ENCODE measurements at regions not wholly inside any gene's neighbourhood (a gene's known extent, or its start where the extent isn't known, plus 50 kb on each side); places are given as distances from the start of the nearest gene placed in this dataset.
A peak's percentile ranks its signal among the peaks of the same experiment; 100 is the strongest.
"Not testable (repeated sequence)": the region's sequence is repeated elsewhere in the genome, so short reads cannot be mapped to it uniquely, and the experiment has no call there.

- DNase-seq (ENCODE audit: low read depth in 2 of 2): no peak
These were observed 405.6 kb downstream of the RAB38 start for GRCh38 chr11:87769661-87770060.

- no peak for DNase-seq (ENCODE audit: low read depth in 2 of 2)
These were observed 407.6 kb downstream of the RAB38 start for GRCh38 chr11:87767615-87768014.

- DNase-seq (ENCODE audit: low read depth in 2 of 2): not testable (repeated sequence)
These were observed 411.2 kb downstream of the RAB38 start for GRCh38 chr11:87764075-87764474.

- no peak for DNase-seq (ENCODE audit: low read depth in 2 of 2)
These were observed 420.6 kb downstream of the RAB38 start for GRCh38 chr11:87754685-87755084.

GRCh38 chr11:87753143-87753542 is 422.1 kb downstream of the RAB38 start:
- no peak for DNase-seq (ENCODE audit: low read depth in 2 of 2)

GRCh38 chr11:87743007-87743406 is 432.2 kb downstream of the RAB38 start:
- DNase-seq (ENCODE audit: low read depth in 2 of 2): no peak

GRCh38 chr11:87740968-87741367 is 434.3 kb downstream of the RAB38 start:
- no peak for DNase-seq (ENCODE audit: low read depth in 2 of 2)

- DNase-seq (ENCODE audit: low read depth in 2 of 2): no peak
These were observed 434.8 kb downstream of the RAB38 start for GRCh38 chr11:87740451-87740850.

- DNase-seq (ENCODE audit: low read depth in 2 of 2): peak; percentile 15 to 22
These were observed 435.5 kb downstream of the RAB38 start for GRCh38 chr11:87739766-87740165.

GRCh38 chr11:87739261-87739660 is 436.0 kb downstream of the RAB38 start:
- DNase-seq (ENCODE audit: low read depth in 2 of 2): no peak

GRCh38 chr11:87736928-87737327 is 438.3 kb downstream of the RAB38 start:
- DNase-seq (ENCODE audit: low read depth in 2 of 2): no peak

GRCh38 chr11:87726506-87726905 is 448.7 kb downstream of the RAB38 start:
- DNase-seq (ENCODE audit: low read depth in 2 of 2): no peak

- no peak for DNase-seq (ENCODE audit: low read depth in 2 of 2)
These were observed 450.9 kb downstream of the RAB38 start for GRCh38 chr11:87724358-87724757.

GRCh38 chr11:87722756-87723565 is 452.3 kb downstream of the RAB38 start:
- DNase-seq (ENCODE audit: low read depth in 2 of 2): no peak

GRCh38 chr11:87719326-87720073 is 455.7 kb downstream of the RAB38 start:
- DNase-seq (ENCODE audit: low read depth in 2 of 2): no peak

GRCh38 chr11:87712802-87713202 is 462.4 kb downstream of the RAB38 start:
- no peak for DNase-seq (ENCODE audit: low read depth in 2 of 2)

GRCh38 chr11:87712391-87712790 is 462.9 kb downstream of the RAB38 start:
- DNase-seq (ENCODE audit: low read depth in 2 of 2): no peak

- not testable (repeated sequence) for DNase-seq (ENCODE audit: low read depth in 2 of 2)
These were observed 471.7 kb downstream of the RAB38 start for GRCh38 chr11:87703589-87703988.

- DNase-seq (ENCODE audit: low read depth in 2 of 2): no peak
These were observed 499.2 kb downstream of the RAB38 start for GRCh38 chr11:87675993-87676392.

GRCh38 chr11:87666730-87667129 is 508.5 kb downstream of the RAB38 start:
- no peak for DNase-seq (ENCODE audit: low read depth in 2 of 2)

- no peak for DNase-seq (ENCODE audit: low read depth in 2 of 2)
These were observed 513.0 kb downstream of the RAB38 start for GRCh38 chr11:87662287-87662686.

GRCh38 chr11:87660926-87661660 is 514.1 kb downstream of the RAB38 start:
- DNase-seq (ENCODE audit: low read depth in 2 of 2): no peak
